Amniotic epithelial cell (primary cell): ENCODE measurements at regions not wholly inside any gene's neighbourhood (a gene's known extent, or its start where the extent isn't known, plus 50 kb on each side); places are given as distances from the start of the nearest gene placed in this dataset.
"Not testable (repeated sequence)": the region's sequence is repeated elsewhere in the genome, so short reads cannot be mapped to it uniquely, and the experiment has no call there.

Source experiments
- DNase-seq: peaks from one replicate; pipeline ENCODE4 v3.0.0-alpha.2; 2010; ENCODE audit warnings: low read depth

DNA sequence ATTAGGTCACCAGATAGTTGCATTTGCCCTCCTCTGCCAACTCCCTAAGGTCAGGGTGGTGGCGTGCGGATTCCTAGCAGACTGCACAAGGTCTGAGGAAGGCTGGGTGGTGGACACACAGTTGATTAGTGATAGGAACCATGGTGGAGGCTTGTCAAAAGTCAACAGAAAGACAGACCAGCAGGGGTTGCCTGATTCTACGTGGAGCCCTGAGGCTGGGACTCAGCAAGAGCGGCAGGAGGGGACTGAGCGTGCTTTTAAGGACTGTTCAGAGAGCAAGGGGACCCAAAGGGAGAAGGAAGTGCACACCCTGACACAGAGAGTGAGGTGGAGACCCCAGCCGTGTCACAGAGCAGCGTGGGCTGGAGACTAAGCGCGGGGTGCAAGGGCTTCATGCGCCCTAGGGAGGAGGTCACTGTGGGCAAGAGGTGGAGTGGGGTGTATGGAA, 513.2 kb downstream of the RNF144A start:
- DNase-seq = no peak

DNA sequence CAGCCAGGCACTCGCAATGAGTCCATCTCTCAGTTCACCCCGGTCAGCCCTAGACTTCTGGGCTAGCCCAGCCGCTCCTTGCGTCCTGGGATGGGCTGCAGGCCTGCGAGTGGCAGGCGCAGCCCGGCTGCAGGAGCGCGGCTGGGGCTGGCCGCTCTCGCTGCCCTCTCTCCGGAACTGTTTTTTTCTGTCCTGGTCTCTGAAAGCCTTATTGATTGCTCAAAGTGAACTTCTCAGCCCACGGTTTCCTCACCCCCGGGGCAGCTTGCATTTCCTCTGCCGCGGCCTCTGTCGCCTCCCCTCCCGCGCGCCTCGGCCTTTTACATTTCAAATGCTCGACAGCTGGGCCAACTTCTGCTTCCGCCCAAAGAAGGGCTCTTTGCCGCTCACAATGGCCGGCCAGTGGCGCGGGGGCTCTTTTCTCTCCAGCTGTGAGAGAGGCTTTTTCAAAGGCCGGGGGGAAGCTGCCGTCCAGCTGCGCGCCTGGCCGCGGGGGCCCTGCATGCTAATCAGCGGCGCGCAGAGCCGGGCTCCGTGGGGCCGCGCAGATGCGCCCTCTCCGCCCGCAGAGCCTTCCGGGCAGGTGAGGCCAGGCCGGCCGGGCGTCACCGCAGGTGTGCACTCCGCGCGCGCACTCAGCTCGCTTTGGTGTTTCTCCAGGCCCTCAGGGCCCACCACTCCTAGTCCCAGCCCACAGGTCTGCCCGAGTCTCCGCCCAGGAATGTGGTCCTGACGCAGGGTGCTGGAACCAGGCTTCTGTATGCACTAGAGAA, 513.8 kb downstream of the RNF144A start:
- DNase-seq = no peak

DNA sequence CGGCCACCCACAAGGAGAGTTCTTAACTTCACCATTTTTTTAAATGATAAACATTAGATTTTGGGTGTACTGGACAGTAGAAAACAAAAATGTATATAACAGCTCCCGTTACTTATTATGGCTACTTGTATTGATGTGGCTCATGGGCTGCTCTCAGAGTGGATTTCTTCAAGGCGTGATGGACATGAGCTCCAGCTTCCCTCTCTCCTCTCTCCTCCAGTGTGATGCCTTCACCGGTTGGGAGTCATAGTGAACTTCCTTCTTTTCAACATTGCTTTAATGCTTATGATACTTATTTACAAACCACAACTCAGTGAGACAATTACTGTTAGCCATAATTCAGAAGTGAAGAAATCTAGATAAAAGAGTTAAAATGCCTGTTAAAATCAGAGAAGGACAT, 515.2 kb downstream of the RNF144A start:
- DNase-seq = no peak

DNA sequence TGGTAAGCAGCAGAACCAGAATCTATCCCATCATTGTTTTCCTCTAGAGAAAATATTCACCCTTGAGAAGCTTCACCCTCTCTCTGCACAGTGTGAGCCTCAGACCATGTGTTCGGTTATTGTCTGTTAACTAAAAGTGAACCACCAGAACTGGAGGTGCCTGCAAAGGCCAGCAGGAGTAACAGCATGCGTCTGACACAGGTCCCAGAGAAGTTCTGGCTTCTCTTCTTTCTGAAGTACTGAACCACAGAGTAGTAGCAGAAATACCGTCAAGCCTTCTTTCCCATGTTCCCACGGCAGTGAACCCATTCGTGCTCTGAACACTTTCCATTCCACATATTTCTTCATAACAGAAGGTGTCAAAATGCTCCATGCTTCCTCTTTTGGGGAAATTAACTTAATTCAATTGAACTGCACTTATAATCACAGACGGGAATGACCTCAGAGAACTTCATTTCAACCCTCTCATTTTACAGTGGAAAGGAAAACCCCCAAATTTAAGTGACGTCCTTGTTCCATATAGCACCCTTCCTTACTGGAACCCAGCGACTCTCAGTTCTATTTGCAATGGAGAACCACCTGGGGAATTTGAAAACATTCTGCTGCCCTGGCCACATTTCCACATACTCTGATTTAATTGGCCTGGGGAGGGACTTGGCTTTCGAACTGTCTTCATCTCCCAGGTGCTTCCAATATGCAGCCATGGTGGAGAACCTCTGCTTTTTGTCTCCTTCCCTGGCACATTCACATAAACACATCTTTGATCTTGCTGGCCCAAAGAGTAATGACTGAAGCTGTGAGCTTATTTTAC, 519.1 kb downstream of the RNF144A start:
- DNase-seq = no peak

DNA sequence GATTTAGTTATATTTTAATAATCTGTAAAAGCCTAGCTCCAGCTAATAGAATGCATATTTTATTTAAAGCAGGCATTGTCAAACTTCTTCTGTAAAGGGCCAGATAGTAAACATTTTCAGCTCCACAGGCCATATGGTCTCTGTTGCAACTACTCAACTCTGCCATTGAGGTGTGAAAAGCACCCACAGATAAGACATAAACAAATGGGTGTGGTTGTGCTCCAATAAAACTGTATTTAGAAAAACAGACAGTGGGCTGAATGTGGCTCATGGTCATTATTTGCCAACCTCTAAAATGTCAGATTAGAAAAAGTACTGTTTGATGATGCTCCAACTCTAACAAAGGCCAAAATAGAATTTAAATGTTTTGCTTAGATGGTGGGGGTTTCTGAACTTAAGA, 519.9 kb downstream of the RNF144A start:
- DNase-seq = no peak

DNA sequence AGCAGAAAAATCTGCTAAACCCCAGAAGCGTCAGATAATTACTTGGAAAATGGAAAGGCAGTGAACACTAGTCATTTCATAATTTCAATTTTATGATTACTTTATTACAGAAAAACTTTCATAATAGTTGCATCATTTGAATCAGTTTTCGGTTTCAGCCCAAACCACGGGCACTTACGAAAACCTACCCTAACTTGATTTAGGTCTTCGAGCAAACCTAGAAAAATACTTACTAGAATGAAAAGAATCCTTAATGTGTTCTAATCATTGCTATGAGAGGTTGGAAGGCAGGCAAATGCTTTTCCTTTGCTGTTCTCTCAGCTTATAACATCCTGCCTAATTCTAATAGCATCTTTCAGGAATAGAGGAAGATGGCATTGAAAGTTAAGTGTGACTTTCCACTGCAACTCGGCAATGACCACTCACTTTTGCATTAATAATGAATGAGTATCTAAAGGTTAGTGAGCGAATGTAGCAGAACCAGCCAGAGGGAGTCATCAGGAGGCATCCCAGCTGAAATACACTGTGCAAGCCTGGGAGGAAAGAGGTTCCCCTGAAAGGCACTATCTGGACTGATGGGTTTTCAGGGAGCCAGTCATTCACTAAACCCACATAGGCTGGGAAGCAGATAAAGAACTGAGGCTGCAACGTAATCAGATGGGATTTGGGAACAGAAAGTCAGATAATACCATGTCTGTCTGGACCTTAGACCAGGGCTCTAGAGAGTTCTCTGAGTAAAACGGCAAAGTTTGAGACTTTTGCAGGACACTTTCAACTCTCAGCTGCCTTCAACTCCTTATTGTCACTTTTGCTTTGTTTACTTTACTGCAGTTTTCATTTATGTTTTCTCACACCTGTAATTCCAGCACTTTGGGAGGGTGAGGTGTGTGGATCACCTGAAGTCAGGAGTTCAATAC, 520.8 kb downstream of the RNF144A start:
- DNase-seq = no peak

DNA sequence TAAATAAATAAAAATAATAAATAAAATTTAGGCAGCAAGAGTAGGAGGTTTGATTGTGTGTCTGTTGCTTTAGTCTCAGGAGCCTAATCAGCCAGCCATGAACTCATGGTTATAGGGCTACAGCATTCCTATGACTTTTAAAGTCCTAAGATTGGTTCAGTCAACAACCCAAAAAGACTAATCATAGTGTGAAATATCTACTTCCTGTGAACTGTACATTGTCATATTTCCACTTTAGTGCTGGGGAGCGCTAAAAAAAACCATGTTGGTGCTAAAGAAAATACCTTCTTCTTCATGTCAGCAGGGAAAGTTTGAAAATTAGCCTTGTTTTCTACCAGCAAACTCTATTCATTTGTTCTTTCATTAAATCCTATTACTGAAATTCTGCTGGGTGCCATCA, 521.6 kb downstream of the RNF144A start:
- no peak for DNase-seq

DNA sequence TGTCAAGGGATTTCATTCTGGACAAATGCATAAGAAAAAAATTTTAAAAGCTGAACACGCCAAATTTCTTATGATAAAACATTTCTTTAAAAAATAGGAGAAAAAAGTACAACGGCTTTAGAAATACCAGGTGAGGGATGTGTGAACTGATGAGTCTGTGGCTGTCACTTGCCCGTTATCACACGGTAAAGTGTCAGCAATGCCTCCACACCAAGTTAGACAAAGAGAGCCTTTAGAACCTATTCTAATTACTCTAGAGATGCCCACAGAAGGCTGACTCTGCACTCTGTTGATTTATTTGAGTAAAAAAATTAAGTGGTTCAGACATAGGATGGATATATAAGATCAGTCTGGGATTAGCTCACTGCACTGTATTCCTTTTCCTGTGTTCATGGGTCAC, 523.8 kb downstream of the RNF144A start:
- DNase-seq = no peak

DNA sequence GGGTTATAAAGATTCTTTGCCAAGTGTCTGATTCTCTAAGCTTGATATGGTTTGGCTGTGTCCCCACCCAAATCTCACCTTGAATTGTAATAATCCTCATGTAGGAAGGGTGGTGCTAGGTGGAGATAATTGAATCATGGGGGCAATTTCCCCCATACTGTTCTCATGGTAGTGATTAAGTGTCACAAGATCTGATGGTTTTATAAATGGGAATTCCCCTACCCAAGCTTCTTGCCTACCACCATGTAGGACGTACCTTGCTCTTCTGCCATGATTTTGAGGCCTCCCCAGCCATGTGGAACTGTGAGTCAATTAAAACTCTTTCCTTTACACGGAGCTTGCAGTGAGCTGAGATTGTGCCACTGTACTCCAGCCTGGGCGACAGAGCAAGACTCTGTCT, 524.6 kb downstream of the RNF144A start:
- not testable (repeated sequence) for DNase-seq

DNA sequence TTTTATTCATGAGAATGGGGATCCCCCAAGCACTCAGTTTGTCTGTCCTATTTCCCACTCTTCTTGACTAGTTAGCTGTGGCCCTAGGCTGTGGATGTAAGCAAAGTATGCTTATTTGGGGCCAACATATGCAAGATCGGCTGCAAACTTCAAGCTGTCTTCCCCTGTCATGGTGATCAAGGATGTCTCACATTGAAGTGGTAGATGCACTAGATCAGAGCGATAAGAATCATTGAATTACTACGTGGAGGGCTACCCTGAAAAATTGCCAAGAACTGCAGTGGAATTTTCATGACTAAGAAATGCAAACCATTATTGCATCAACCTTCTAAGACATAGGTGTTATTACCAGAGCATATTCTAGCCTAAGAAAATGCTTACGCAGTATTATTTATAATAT, 527.4 kb downstream of the RNF144A start:
- DNase-seq = no peak

DNA sequence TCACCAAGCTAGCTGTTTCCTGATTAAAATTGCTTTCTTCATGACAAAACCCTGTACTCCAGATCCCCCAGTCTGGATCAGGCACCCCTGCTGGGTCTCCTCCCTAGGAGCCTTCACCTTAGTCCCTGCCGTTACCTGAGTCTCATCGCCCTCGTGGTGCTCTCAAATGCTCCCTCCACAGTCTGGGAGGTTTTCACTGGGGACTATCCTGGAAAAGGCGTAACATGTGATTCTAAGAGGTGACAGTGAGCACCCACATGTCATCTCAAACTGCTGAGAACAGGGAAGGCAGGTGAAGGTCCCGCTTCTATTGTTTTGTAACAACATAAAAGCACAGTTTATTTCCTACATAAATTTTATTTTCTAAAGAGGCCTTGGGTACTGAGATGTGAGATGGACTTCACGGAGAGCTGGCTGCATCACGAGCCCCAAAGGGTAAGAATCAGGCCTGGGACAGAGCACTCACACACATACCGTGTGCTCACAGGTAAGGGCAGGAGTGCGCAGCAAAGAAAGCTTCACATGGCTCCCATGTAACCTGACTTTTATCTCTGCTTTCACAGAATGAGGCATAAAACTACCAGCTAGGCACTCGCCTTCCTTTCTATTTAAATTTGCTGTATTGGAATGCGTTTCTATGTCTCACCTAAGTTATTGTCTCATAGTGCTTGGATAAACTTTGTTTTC, 531.5 kb downstream of the RNF144A start:
- no peak for DNase-seq

DNA sequence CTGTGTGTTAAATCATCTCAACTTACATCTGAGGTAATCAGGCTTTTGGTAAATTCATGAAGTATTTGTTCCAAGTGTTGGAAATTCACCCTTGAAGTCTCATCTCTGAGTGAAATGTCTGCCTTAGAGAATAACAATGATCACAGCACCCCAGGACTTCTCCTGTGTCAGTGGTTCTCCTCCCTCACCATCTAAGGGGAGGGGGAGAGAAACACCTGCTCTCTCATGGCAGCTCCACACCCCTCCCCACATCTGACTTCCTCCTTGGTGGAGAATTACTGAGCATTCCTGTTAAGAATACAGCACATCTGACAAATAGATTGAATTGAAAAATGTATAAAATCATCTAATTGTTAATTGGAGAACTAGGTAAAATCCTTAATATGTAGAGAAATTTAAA, 532.1 kb downstream of the RNF144A start:
- DNase-seq = no peak

DNA sequence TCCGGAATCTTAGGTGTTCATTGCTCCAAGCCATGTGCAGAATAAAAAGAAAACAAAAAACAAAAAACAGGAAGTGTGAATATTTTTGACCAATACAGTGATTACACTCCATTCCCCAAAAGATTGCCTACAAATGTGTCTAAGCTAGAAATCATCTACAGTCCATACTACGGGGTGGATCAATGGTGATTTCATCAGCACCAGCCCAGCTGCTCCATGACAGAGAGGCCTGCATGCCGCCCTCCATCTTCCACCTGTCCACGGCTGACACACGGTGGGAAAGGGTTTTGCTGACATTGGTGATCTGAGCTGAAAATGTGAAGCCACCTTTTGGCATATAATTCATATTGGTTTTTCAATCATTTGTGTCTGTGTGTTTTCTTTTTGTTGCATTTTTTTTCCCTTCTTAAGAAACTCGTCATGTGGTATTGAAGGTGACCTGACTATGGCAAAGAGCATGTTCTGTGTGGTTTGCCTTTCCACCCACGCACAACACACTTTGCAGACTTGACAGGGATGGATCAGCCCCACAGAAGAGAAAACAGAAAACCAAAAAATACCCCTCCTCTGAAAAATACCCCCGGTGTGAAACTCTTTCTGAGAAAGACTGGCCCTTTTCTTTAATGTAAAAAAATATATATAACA, 533.1 kb downstream of the RNF144A start:
- no peak for DNase-seq

DNA sequence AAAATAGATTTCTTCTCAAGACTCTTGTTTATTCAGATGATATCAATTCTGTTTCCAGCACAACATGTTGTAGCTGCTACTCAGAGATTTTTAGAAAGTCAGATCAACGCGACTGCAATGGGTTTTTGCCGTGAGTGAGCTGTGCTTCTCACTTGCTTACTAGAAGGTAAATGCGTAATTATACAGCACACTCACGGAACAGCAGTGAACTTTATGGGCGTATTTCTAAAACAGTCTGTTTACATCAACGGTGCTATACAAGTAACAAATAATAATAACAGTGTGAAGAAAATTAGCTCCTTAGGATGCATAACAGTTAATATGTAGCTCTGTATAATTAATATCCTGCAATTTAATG, 533.6 kb downstream of the RNF144A start:
- DNase-seq = no peak

DNA sequence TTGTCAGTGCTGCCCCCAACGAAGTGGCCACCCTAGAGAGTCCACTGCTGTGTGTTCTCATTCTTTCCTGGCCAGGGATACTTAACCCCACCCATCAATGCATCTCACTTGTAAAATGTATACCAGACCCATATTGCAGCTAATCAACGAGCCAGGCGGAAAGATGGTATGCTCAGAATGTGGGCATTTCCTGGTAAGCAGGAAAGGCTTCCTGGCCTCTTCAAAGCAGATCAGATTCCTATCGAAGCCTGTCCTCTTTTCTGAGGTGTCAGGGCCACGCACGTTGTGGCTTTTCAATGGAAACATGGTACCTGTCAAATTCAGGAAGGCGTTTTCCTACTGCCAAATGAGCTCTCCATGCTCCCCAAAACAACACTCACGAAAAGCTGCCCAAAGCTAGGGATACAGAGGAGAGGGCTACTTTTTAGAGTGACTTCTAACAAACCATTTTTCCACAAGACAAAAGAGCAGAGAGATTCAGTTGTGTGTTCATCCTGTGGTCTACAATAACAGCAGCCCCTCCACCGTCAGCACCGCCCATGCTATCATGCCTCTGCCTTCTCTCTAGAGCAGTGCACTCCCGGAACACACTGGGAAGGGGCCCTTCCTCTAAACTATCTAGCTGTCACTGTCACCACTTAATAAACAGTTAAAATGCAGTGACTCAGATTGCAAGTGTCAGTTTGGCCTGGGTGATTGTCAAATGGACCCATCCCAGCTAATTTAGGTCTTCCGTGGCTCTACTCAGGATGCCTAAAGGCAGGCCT, 535.1 kb downstream of the RNF144A start:
- no peak for DNase-seq

DNA sequence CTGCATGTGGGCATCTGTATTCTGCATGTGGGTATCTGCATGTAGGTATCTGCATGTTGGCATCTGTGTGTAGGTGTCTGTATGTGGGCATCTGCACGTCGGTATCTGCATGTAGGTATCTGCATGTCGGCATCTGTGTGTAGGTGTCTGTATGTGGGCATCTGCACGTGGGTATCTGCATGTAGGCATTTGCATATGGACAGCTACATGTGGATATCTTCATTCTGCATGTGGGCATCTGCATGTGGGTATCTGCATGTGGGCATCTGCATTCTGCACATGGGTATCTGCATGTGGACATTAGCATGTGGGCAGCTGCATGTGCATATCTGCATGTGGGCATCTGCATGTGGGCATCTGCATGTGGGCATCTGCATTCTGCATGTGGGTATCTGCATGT, 537.4 kb downstream of the RNF144A start:
- DNase-seq = no peak

DNA sequence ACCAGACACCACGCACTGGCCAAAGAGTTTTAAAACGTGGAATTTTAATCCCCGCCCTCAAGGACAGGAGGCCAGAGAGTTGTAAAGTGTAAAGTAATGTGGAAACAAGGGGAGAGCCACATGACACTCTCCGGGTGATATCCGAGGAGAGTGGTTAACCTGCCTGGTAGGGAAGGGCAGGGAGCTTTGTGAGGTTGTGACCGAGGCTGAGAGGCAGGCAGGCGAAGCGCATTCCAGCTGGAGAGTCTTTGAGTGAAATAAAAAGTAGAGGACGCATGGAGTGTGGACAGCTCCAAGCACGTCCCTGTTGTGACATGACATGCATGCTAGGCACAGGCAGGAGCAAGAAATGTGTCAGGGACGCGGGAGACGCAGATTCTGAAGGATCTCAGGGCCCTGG, 539.5 kb downstream of the RNF144A start:
- no peak for DNase-seq

DNA sequence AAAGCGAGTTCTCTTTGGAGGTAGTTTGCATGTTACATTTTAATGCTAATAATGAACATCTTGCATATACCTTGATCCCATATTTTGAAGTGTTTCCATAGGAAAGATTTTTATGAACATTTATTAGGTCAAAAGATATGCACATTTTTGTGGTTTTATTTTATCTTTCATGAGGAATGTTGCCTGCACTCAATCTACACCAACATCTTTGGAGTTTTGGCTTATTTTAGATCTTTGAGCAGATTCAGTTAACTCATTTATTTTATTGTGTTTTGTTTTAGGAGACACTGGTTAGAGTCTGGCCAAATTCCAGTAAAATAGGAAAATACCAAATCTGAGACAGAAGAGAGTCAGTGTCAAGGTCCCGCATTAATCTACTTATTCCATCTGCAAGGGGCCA, 540.9 kb downstream of the RNF144A start:
- DNase-seq = no peak

DNA sequence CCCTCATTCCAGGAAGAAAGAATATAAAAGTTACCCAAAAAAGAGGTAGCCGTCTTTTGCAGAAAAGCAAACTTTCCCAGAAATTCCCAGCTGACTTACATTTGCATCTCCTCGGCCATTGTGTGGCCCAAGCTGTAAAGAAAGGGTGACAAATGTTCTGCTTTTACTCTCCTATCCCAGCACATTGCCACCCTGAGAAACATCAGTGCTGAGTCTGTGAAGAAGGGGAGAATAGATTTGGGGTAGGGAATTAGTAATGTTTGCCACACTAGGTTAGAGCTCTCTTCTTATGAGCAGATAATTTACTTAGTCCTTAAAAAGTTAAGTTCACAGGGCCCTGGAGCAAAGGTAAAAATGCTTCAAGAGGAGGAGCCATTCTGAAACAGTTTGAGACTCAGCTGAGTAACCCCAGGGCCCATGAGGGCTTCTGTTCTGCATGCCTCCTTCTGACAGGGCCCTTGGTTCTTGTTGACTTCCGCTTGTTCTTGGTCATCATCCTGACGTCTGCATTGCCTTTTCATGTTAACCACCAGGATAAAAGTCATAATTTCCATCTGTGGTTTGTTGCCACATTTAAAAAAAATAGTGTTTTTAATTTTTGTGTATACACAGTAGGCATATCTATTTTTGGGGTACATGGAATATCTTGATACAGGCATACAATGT, 550.7 kb downstream of the RNF144A start:
- no peak for DNase-seq

DNA sequence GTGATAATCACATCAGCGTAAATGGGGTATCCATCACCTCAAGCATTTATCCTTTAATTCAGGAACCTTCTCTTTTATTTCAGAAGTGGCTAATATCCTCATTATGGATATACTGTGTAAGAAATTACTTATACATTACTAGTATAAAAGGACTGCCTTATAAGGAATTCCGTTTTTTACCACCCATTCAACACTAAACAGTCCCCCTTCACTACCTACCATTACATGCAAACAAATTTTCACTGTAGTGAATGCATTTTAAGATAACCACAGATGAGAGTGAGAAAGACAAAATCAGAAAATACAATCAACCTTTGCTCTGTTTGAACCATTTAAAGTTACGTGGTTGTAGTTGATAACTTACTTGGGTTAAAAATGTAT, 551.2 kb downstream of the RNF144A start:
- no peak for DNase-seq
